Superior temporal gyrus (tissue), 1 donor: ENCODE measurements at regions not wholly inside any gene's neighbourhood (a gene's known extent, or its start where the extent isn't known, plus 50 kb on each side); places are given as distances from the start of the nearest gene placed in this dataset.

Source experiments
- DNase-seq: peaks from one replicate; pipeline ENCODE4 v3.0.0-alpha.2; 2016; ENCODE audit errors: extremely low spot score

- DNase-seq: no peak
Measured at GRCh38 chr10:16352146-16352545, 84.7 kb upstream of the PTER start.

- no peak for DNase-seq
Measured at GRCh38 chr10:16360001-16360400, 76.8 kb upstream of the PTER start.

DNA sequence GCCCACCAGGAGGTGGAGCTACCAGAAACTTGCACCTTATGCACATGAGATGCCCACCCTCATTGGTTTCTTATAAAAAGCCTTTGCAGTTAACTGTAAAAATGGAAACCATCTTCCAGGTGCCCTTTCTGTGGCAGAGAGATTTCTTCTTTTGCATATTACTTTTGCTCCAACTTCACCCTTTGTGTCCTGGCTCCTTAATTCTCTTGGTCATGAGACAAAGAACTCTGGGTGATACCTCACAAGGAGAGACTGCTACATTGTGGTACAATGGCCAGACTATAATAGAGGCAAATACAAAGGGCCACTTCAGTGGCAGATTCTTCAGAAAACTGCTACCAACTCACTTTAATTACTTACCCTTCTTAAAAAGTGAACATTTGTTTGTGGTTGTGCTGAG lies 76.4 kb upstream of the PTER start:
- no peak for DNase-seq

- no peak for DNase-seq
Measured at GRCh38 chr10:16361086-16361485, 75.7 kb upstream of the PTER start.

DNA sequence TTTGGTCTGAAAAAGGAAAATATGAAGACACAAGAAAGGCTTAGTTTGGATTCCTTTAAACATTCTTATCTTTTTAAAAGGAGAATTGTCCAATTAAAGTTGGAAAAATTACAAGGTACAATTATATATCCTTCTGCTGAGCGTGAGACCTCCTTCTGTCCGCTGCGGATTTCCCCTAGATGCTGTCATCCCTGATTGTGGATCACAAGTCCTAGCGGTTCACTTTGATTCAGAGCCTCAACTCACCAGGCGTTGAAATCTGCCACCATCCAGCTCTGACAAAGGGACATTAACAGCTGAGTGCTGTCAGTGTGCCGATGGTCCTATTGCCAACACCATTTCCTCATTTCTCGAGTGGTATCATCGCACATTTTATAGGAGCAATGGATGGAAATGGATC lies 73.1 kb upstream of the PTER start:
- no peak for DNase-seq

DNA sequence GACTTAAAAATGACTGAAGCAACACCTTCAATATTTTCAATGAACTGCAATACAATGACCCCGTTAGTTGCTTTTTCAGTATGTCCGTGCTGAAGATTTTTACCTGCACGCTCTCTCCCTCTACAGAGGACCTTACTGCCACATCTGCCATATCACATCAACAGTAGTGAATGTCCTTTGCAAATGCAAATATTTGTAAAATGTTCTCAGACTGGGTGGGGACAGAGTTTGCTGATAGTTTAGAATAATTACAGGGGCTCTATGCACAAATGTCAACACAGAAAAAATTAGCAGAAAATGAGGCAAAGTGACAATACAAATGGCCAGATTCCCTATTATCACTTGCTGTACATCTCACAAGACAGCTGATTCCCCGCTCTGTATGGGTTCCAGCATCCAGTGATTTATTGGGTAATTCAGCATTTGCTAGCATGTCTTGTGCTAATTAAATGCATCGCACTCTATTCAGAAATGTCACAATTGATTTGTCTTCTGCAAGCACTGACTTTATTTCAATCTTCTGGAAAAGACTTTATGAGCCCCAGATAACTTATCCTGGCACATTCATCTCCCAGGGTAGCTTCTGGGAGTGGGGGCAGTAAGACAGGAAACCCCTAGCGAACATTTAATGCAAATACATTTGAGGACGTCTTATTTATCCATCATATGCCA lies 69.1 kb upstream of the PTER start:
- DNase-seq: no peak

- no peak for DNase-seq
Measured at GRCh38 chr10:16381083-16381482, 55.7 kb upstream of the PTER start.

- DNase-seq: peak; percentile 64
Measured at GRCh38 chr10:16384021-16384420, 52.8 kb upstream of the PTER start.

GRCh38 chr10:16386855-16387254 lies 50.0 kb upstream of the PTER start:
- no peak for DNase-seq
